ENCODE measurements at regions not wholly inside any gene's neighbourhood (a gene's known extent, or its start where the extent isn't known, plus 50 kb on each side); places are given as distances from the start of the nearest gene placed in this dataset.

- peak; percentile 85 for DNase-seq
Measured at GRCh38 chr4:55175779-55176231, 50.4 kb upstream of the KDR start.

DNA sequence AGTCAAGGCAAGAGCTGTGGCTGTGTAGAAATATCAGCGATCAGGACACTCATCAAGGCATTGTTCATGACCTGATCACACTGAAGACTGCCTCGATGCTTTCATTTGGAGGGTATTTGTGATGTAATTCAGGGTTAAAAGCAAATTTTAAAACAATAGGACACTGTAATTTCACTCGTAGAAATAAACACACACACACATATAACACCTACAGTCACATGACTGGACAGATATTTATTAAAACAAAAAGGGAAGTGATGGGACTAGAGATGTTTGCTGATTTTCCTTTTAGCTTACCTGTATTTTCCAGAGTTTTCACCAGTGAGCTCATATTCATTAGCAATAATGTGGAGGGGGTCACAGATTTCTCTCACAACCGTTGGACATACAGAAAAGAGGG lies 51.1 kb upstream of the KDR start:
- DNase-seq, result no peak

DNA sequence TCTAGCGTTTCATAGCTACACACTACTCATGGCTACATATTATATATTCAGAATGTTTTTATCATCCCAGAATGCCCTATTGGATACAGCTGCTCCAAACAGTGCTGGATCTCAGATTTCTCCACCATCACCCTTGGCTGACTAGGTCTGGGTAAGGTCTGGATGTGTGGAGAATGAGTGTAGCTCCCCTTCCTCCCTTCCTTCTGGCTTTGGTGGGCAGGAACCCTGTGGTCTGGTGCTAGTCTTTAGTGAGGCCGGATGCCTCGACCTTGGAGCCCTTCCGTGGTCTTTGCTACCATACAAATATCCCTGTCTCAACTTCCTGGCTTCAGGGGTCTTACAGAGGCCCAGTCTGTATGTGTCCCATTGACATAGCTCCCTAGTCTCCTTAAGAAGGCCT lies 52.1 kb upstream of the KDR start:
- no peak for DNase-seq

DNA sequence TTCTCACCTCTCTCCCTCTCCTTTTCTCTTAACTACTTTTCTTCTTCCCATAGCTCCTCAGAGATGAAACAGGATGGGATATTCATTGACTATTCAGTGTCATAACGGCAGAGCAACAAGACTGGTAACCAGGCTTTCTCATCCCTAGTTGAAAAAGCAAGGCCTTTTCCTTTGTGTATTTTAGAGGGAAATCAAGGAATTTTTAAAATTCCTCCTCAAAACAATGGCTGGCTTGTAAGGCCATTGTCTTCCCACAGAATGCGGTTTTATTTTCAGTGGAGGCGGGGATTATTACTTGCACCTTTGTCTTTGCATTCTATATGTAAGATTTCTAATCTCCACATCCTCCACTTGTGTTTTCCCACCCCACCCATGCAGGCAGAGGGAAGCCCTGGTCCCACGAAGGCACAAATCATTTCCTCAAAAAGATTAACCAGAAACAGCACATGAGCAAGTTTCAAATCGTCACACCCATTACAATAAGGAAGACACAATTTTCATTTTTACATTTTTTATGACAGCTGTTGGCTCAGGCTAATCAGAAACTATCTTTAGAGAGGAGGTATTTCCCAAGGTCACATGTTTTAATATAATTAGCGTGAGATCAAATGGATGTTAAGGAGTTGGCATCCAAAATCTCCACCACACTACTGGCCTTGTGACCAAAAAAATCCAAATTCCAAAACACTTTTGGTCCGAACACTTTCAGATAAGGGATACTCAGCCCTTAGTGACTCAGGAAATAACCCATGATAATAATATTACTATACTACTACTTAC lies 53.0 kb upstream of the KDR start:
- DNase-seq, result no peak

DNA sequence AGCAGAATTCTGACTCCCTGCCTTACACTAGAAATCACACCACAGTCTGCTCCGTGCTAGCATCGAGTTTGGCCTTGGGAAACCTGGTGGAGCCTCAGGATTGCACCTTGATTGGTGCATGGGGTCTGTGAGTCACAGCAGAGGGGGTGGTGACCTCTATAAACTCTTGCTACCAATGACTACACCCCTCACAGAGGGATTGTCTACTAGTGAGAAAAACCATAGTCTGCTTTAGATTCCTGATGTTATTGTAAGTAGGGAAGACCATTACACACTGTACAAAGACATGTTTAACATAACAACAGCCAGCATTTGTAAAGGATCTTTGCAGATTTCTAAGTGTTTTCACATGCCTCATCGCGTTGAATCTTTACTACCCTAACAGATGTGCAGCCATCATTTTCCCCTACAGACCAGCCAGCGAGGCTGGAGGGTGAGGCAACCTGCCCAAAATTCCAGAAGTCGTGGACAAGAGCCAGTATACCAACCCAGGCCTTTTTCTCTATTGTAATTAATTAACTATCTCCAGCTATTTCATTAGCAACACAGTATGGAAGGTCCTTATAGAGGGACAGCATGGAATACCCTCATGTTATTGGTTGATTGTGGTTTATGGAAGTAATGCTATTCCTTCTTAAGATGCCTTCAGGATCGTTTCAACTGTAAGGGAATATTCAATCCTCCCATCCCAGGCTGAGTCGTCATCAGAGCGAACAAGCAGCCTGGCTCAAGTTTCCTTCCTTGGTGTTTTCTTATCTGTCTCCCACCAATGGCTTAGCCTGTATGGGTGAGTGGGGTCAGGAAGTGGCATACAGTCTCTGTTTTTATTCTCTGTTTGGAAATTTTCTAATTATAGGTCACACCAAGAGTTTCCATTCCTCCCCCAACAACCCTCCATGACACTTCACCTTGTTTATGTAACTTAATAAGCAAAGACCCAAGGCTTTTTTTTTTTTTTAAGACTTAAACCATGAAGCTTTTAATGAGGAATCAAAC lies 55.9 kb upstream of the KDR start:
- peak; percentile 15 for DNase-seq

DNA sequence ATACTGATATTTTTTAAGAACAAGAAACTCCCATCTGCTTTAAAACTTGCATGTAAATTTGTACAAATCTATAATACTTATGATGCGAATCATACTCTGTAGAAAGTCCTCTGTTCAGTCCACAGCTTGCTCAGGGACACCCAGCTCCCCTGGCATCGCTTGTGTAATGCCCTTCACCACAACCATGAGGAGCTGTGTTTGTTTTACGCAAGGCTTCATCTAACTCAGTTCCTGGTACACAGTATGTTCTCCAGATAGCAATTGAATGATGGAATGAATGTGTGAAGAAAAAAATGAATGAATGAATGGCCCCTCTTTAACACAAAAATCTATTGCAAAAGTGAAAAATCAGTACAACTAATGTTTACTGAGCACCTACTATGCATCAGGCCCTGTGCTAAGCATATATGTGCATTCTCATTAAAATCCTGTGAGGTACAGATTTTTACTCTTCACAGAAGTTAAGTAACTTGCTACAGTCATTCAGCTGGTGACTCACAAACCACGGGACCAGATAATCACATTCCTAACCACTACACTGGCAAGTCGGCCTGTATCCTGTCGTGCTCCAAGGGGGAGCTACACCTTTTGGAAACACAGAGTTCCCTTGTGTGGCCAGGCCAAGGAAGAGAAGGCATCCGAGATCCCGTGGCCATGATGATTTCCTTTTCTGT lies 58.7 kb upstream of the KDR start:
- DNase-seq, result peak; percentile 93

DNA sequence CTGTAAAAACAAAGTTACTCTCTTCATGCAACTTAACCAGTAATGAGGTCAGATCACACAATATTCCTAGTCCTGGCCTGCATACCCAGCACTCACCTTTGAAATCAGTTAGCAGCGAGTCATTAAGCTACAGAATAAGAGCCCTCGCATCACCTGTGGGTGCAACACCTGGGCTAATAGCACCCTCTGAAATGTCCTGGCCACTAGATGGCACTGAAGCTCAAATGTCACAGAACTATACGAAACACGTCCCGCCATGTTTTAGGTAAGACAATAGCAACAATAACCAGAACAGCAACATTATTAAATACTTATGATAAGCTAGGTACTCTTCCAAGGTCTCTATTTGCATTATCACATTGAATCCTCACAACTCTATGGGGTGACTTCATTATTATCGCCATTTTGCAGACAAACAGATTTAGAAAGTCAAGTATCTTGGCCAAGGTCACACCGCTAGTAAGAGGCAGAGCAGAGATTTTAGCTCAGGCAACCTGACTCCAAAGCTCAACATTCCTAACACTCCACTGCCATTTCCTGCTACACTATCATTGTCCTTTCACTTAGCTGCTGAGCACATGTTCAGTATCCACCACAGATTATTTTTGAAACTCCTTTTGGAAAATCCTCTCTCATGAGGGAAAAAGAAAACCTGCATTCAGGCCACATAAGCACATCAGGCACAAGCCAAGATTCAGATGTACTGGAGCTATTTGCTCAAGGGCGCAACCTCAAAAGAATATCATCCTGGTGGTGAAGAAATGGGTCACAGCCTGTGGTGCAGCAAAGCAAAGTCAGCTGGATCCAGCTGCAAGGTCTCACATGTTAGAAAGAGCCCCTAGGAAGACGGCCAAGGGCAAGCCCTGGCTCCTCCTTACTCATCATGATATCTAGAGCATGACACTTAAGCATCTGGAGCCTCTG lies 59.5 kb upstream of the KDR start:
- peak; percentile 41 for DNase-seq

DNA sequence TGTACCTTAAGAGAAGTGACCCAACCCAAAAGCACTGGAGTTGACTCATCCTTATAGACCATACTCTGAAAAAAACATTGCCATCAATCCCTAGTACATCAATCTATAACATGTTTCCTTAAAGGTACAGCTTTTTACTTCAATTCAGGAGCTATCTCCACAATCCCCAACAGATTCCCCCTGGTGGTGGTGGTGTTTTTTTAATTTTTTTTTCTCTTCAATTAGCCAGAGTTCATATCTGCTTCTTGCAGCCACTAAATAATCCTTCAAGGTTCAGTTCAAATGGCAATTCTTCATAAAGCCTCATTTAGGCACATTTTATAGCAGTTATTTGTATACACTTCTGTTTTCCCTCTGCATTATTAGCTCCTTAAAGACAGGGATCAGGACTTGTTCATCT lies 60.7 kb upstream of the KDR start:
- no peak for DNase-seq

GRCh38 chr4:55186700-55187099 lies 61.3 kb upstream of the KDR start:
- no peak for DNase-seq

DNA sequence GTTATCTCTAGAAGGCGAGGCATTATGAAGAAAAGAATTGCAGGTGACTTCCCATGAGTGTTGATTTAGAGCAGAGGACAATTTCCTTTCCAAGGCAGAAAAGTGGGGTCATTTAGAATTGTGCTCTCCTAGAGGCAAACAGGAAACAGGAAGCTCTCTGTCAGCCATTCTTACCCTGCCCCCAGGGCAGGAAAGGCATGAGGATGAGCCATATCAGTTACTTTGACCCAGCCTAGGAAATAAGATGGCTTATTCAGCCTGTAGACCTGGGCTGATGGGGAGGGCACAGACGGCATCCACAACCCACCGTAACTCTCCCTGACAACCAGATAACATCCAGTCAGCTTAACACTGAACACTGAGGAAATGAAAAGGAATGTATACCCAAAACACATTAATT lies 88.8 kb upstream of the KDR start:
- peak; percentile 53 for DNase-seq

- DNase-seq, result no peak
Measured at GRCh38 chr4:55215087-55215486, 89.7 kb upstream of the KDR start.

DNA sequence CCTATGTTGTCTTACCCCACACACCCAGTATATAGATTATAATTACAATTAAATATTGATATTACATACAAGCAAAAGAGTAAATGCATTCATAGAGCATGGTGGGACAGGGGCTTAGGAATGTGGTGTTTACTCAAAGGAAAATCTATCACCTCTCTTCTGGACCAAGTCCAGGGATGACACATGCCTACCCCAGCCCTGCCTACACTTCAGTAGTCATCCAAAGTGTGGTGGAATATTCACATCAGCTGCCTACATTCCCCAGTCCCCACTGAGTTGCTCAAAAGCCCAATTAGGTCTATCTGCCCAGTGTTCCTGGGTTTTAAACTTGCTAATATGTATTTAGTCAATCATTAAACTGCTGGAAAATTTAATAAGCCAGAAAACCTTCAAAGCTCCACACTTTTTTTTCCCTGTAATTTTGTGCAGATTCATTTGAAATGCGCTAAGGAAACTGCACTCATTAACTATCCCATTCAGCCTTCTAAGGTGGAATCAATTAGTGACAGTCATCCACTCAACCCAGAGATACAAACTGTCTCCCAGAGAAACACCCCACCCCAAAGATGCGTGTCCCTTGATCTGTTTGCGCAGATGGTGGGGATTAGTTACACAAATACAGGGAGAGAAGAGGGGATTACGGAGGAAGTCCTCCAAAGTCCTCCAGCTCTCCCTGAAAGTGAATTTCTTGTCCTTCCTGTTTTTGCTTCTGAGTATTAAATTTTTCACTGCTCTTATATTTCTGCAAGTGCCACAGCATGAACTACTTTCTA lies 91.7 kb upstream of the KDR start:
- peak; percentile 13 for DNase-seq

DNA sequence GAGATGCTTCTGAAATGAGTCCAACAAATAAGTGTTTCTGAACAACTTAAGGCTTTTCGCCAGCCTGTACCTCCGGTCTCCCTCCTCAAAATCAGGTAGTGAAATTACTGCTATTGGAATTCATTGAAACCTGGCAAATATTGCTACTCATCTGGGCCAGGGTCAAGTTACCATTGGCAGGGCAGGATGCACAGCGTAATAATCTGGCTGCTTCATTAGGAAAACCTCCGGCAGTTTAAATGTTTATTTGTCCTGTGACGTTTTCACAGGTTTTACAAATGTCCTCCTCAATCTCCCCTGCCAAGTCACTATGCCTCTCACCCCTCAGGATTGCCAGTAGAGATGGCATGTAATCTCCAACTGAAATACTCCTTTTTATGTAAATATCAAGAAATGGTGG lies 92.6 kb upstream of the KDR start:
- no peak for DNase-seq

DNA sequence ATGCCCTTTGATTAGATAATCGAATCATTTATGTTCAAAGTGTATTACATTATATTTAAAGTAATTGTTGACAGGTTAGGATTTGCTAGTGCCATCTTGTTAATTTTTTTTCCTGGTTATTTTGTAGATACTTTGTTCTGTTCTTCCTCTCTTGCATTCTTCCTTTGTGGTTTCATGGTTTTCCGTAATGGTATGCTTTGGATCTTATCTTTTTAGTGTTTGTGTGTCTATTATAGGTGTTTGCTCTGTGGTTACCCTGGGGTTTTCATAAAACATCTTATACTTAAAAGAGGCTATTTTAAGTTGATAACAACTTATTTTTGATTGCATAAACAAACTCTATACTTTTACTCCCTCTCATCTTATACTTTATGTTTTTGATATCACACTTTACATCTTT lies 108.2 kb upstream of the SRD5A3 start:
- DNase-seq, result no peak

DNA sequence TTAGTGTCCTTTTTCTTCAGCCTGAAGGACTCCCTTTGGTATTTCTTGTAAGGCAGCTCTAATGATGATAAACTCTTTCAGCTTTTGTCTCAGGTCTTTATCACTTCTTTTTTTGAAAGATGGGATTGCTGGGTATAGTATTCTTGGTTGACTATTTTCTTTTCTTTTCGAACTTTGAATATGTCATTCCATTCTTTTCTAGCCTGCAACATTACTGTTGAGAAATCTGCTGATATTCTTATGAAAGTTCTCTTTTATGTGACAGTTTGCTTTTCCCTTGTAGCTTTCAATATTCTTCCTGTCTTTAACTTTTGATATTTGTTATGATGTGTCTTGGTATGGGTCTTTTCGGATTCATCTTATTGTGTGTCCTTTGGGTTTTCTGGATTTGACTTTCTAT lies 107.6 kb upstream of the SRD5A3 start:
- no peak for DNase-seq

DNA sequence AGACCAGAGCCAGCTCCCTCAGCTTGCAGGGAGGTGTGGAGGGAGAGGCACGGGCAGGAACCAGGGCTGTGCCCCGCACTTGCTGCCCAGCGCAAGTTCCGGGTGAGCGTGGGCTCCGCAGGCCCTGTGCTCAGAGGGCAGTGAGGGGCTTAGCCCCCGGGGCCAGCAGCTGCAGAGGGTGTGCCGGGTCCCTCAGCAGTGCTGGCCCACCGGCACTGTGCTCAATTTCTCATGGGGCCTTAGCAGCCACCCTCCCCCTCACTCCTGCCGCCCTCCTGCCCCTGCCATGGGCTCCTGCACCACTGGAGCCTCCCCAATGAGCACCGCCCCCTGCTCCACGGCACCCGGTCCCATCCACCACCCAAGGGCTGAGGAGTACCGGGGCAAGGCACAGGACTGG lies 104.6 kb upstream of the SRD5A3 start:
- no peak for DNase-seq

GRCh38 chr4:55242506-55242905 lies 103.5 kb upstream of the SRD5A3 start:
- no peak for DNase-seq

DNA sequence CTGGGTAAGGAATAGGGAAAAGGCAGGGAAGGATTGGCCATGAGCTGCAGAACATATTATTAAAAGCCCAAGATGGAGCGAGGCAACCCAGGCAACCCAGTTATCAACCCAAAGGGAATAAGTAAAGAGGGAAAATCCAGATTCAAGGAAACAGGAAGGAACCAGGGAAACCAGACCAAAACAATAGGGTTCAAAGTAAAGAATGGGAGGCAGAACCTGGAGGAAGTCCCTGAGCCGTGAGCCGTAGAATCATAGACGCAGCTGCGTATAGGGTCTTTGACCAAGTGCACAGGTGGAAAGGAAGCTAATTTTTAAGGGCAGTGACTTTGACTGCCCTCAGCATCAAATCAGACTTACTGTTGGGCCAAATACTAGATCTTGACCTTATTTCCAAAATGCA lies 98.5 kb upstream of the SRD5A3 start:
- DNase-seq, result no peak

GRCh38 chr4:55248756-55249155 lies 97.3 kb upstream of the SRD5A3 start:
- no peak for DNase-seq

- DNase-seq, result no peak
Measured at GRCh38 chr4:55249476-55249875, 96.6 kb upstream of the SRD5A3 start.

DNA sequence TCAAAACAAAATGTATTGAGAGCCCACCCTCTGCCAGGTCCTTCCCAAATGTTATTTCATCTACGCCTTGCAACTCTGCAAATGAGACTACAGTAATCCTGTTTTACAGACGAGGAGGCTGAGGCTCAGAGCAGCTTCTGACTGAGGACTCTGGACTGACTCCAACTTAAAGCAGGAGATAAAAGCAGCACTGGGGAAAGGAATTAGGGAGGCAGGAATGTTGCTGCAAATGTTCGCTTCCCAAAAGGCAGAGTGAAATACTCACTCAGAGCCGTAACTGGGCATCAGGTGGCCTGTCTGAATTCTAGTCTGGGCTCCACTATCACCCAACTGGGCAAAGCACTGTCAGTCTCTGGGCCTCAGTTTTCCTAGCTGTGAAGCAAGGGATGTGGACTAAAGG lies 94.7 kb upstream of the SRD5A3 start:
- no peak for DNase-seq

GRCh38 chr4:55251896-55252295 lies 94.1 kb upstream of the SRD5A3 start:
- DNase-seq, result no peak
